LHCN-M2 (cell line): ENCODE measurements at regions not wholly inside any gene's neighbourhood (a gene's known extent, or its start where the extent isn't known, plus 50 kb on each side); places are given as distances from the start of the nearest gene placed in this dataset.
"Not testable (repeated sequence)": the region's sequence is repeated elsewhere in the genome, so short reads cannot be mapped to it uniquely, and the experiment has no call there.

ENCODE experiments used
- DNase-seq: peaks from one replicate; pipeline ENCODE4 v3.0.0-alpha.2; 2012; ENCODE audit warnings: low read depth

DNA sequence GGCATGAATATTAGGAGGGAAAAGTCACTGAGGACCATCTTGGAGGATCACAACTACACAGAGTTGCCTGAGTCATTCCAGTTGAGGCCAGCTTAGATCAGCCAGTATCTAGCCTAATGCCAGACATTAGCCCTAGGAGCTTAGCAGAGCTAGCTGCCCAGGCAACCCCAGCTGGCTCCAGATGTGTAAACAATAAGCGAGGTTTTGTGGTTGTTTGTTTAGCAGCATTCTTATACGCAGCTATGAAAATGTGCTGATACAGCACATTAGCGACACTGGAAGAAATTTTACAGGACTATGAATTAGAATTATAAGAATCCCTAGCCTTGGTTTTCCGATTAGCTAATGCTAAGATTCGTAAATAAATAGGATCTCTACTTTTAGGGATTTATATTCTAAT lies 59.3 kb downstream of the BTBD3 start:
- no peak for DNase-seq

DNA sequence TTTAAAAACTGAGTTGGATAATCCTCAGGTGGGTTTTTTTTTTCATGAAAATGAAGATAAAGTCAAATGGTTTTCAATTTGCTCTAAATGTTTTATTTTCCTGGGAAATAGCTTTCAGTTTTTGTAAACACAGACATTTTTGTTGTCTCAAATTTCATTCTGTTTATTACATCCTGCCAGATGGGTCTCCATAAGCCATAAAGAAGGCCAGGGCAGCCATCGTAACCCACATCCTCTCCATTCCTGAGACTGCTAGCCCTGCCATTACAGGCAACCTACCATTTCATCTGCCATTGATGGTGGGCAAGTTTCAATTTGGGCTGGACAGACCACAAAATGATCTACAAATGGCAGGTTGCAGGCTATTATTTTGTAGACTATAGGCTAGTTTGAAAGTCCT lies 60.8 kb downstream of the BTBD3 start:
- DNase-seq = no peak

DNA sequence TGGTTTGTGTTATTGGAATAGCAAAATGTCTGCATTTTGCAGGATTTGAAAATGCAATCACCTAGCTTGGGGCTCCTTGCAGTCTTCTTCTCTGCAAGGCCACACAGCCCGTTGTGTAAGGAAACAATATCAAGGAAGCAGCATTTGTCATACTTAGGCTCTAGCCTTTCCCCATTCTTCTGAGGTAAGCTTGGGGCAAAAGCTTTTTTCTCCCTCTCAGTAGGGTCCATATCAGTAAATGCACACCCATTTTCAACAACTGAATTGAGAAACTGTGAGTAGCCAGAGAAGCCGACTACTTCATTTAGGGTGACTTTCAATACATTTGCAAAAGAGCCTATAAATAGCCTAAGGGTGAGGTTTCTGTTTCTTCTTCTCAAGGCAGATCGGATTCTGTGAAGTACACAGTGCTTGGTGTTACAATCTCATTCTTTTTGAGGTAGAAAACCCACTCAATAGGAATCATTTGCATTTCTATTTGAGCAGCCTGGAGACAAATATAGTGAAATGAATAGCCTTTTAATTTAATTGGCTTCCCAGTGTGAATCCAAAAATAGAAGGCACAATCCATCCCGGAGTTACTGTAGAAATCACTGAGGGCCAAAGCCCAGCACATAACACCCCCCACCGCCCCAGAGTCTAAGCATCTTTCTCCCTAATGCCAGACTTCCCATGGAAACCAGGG lies 61.8 kb downstream of the BTBD3 start:
- DNase-seq = no peak

DNA sequence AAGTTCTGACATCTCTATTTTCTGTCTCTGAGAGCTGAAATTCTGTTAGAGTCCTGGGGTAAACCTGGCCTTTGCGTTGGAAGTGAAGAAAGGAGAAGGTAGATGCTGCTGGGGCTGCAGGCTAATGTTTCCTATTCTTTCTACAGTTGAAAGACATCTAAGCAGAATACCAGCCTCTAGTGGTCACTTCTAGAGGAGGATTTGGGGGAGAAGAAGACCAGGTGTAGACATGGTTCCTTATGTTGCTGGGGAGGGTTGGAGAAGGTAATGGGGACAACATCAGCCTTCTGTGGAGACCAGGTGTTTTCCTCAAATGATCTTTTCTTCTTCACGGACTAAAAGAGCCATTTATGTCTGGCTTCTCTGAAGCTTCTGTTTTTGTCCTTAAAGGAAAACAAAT lies 62.6 kb downstream of the BTBD3 start:
- DNase-seq = no peak

DNA sequence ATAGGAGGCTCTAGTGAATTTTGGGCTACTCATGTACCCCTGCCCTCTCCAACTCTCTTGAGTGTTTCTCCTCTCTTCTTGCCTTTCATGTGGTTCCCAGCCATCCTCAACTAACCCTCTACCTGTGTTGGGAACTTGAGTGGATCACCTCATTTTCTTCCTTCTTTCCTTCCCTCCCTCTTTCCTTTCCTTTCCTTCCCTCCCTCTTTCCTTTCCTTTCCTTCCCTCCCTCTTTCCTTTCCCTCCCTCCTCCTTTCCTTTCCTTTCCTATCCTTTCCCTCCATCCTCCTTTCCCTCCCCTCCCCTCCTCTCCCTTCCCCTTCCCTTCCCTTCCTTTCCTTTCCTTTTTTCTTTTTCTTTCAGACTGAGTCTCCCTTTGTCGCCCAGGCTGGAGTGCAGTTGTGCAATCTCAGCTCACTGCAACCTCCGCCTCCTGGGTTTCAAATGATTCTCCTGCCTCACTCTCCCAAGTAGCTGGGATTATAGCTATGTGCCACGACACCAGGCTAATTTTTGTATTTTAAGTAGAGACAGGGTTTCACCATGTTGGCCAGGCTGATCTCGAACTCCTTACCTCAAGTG lies 63.8 kb downstream of the BTBD3 start:
- no peak for DNase-seq

DNA sequence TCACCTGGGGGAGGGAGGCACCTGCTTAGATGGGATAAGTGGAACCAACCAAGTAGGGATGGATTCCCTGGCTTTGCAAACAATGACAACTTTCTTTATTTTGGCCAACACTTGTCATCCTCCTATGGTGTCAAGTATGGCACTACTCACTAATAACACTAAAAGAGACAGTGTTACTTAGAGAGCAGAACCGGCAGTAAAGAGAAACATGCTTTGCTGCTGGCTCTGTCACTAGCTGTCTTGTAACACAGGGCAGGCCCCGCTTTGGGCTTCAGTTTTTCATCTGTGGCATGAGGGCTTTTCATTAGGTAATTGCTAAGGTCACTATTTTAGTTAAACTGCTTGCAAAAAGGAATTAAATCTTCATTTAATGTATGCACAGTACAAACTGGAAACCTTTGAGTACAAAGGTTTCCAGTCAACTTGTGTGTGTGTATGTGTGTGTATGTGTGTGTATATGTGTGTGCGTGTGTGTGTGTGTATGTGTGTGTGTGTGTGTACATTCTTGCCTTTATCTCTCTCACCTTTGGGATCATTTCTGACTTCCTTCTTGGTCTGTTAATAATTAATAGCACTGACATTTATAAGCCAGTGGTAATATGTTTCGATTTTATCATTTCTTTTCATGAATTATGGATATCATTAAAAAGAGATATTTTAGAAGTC lies 64.7 kb downstream of the BTBD3 start:
- DNase-seq = no peak

DNA sequence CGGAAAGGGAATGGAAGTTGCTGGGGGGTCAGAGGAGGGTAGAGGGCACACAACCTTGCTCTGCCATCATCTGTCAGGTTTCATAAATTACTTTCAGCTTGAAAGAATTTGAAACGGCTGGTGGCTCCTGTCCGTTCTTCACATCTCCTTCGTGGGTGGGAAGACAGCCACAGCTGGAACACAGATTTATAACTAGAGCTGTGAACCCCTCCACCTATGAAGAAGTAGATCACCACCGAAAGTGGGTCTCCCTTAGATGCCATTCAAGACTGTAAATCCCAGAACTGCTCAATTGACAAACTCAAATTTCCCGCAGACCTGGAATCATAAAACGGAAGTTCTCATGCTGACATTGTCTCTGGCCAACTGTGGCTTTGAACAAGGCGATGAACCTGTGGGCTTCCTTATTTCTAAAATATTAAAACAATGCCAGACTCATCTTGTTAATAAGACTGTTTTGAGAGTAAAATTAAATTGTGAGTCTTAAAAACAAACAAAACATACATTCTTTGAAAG lies 65.3 kb downstream of the BTBD3 start:
- no peak for DNase-seq

GRCh38 chr20:11986954-11987353 lies 69.3 kb downstream of the BTBD3 start:
- DNase-seq = no peak

DNA sequence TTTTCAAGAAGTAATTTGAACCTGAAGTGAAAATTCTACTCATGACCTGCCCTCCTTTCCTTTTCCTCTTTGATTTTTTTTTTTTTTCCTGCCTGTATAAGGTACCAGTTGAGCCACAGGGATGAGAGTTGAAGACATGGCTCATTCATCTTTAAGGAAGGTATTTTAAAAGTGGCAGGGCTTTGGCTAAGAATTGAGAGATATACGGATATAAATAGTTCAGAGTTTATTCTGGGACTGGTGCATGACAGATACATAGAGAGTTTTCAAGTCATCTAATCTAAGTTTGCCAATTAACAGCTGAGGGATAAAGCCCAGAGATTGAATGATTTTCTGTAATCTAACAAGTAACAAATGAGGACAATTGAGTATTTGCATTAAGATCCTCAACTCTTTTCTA lies 69.8 kb downstream of the BTBD3 start:
- DNase-seq = no peak

- DNase-seq = no peak
Measured at GRCh38 chr20:11989018-11989771, 71.5 kb downstream of the BTBD3 start.

DNA sequence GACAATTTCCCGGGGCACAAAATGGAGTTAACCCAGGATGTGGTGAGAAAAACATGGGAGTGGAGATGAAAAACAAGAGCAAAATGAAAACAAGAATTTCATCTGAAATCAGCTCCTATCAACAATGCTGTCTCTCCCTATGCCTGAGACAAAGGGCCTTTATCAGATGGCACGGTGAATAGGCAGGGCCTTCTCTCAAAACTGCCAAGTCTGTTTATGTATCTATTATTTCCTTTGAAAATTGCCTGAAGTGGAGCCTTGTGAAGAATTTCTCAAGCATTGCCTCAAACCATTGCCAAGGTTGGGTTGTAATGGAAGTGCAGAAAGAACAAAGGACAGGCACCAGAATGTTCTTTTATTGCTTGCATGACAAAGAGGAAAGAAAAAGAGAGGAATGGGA lies 74.7 kb downstream of the BTBD3 start:
- no peak for DNase-seq

- DNase-seq = no peak
Measured at GRCh38 chr20:11993886-11994461, 76.3 kb downstream of the BTBD3 start.

DNA sequence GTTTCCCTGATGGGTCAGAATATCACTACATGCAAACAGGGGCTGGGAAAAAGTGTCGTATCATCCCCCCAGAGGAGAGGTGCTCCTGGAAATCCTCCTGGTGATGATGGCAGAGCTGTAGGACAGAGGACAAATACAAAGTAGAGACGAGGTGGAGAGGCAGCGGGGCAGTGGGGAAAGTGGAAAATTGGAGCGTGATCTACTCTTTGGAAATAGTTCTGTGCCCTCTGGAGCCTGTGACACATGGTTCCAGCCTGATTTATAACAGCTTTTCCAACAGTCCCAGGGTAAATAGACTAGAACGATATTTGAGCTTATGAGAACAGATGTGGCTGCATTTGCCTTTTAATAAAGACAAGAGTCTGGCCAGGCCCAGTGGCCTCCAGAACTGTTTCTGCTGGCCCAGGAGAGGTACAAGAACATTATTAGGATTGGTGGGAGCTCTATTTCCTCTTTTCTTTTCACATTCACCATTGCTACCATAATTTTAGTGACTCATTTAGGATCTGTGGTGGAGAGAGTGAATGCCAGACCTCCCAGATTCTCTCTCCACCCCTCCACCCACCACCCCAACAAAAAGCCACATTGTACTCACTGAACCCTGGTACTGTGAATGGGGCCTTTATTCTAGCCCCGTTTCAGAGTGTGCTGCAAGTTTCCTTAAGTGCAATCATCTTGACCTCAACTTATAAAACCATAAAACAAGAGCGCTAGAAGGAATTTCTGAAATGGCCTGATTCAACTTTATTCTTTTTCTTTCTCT lies 78.3 kb downstream of the BTBD3 start:
- DNase-seq = no peak

DNA sequence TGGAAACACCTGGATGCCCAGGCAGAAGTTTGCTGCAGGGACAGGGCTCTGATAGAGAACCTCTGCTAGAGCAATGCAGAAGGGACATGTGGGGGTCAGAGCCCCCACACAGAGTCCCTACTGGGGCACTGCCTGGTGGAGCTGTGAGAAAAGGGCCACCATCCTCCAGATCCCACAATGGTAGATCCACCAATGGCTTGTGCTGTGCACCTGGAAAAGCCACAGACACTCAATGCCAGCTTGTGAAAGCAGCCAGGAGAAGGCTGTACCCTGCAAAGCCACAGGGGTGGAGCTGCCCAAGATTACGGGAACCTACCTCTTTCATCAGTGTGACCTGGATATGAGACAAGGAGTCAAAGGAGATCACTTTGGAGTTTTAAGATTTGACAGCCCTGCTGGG lies 87.1 kb downstream of the BTBD3 start:
- not testable (repeated sequence) for DNase-seq

- peak; percentile 15 for DNase-seq
Measured at GRCh38 chr20:12012241-12013222, 94.8 kb downstream of the BTBD3 start.

DNA sequence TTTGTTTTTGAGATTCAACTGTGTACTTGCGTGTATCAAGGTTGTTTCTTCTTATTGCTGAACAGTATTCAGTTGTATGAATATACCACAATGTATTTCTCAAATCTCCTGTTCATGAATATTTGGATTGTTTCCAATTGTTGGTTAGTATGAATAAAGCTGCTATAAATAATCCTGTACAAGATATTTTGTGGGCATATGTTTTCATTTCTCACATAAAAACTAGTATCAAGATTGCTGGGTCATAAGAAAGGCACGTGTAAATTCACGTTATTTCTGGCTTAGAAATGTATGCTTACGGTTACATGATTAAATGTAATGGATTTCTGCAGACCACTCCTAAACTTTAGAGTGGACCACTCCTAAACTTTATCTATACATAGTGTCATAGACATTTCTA lies 96.6 kb downstream of the BTBD3 start:
- no peak for DNase-seq

DNA sequence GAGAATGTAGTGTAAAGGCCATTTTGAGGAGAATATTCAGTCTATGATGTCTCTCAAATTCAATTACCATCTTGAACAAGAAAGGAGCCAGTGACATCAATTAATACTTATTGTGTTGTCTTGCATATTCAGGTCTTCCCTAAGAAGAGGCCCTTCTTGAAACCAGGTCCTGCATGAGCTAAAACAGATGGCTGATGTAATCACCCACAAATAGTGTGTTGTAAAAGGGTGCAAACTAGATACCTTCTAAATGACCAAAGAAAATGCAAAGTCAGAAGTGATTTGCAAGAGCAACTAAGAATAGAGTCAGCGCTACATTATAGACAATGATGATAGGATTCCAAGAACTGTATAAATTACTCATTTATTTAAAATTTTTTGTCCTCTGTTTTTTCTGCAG lies 97.0 kb downstream of the BTBD3 start:
- DNase-seq = no peak

DNA sequence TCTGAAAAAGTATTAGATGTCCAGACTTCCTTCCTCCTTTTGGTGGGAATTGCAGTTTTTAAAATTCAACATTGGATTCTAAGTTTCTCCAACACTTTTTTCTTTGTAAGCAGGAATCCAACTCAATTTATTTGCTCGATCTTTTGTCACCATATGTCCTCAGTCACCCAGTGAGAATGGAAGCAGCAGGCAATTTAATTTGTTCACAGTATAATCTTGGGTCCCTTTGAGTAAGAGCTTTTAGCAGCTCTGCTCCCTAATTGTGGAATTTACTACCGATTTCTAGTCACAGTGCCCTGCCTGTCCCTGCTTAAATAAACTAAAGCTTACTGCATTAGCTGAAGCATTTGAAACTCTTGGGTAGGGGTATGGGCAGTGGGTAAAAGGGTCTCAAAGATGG lies 98.6 kb downstream of the BTBD3 start:
- no peak for DNase-seq

DNA sequence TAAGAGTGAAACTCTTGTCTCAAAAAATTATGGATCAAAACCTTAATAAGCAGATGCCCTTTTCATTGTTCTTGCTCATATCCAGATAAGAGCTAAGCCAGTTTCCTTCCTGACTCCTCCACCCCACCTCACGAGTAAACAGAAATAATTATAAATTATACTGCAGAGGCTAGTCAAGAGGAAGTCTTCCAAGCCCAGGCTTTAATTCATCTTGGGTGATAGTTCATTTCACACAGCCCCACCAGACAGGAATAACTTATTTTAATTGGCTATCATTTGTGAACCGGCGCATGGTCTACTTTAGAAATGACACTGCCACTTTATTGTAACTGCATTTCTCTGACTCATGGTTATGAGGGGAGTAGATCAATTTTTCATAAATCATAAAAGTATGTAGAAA lies 102.0 kb downstream of the BTBD3 start:
- no peak for DNase-seq

GRCh38 chr20:12020846-12021245 lies 103.2 kb downstream of the BTBD3 start:
- no peak for DNase-seq
